ENCODE measurements at regions not wholly inside any gene's neighbourhood (a gene's known extent, or its start where the extent isn't known, plus 50 kb on each side); places are given as distances from the start of the nearest gene placed in this dataset.
"Not testable (repeated sequence)": the region's sequence is repeated elsewhere in the genome, so short reads cannot be mapped to it uniquely, and the experiment has no call there.

DNA sequence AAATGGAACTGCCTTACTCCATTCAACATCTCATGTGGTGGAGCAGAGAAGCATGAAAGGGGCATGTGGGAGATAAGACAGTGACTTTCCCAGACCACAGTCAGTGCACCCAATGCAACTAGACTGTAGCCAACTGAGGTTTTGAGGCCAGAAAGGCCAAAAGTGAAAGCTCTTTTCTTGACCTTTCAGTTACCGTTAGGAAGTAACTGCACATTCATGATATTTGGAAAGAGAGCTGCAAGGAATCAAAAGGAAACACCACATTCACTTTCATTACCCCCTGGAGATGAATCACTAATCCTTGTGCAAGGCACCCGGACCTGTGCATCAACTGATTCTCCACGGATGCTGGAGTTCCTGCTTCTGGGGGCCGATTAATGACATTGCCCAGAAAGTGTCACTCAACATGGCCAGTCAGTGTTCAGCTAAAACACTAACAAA lies 72.9 kb upstream of the ELK3 start:
- H3K4me3 ChIP-seq (ENCODE audit: low read depth, low read length): no peak overlapping the region
- no peaks in the 10 kb centered on the region for H3K36me3 ChIP-seq (ENCODE audit: control insufficient read depth, insufficient read depth, low read length)
- H3K27me3 ChIP-seq (ENCODE audit: control insufficient read depth, insufficient read depth, low read length): no peaks in the 10 kb centered on the region
- no peak for DNase-seq (ENCODE audit: low read depth)
- TF ChIP-seq, protein P1, sequence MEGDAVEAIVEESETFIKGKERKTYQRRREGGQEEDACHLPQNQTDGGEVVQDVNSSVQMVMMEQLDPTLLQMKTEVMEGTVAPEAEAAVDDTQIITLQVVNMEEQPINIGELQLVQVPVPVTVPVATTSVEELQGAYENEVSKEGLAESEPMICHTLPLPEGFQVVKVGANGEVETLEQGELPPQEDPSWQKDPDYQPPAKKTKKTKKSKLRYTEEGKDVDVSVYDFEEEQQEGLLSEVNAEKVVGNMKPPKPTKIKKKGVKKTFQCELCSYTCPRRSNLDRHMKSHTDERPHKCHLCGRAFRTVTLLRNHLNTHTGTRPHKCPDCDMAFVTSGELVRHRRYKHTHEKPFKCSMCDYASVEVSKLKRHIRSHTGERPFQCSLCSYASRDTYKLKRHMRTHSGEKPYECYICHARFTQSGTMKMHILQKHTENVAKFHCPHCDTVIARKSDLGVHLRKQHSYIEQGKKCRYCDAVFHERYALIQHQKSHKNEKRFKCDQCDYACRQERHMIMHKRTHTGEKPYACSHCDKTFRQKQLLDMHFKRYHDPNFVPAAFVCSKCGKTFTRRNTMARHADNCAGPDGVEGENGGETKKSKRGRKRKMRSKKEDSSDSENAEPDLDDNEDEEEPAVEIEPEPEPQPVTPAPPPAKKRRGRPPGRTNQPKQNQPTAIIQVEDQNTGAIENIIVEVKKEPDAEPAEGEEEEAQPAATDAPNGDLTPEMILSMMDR (IDR thresholded peaks at IDR 0.05; ENCODE audit: insufficient read depth, low read length, poor library complexity, severe bottlenecking): no peak

- H3K36me3 ChIP-seq (ENCODE audit: control insufficient read depth, insufficient read depth, low read length); DNase-seq (ENCODE audit: low read depth): not testable (repeated sequence)
Observed at GRCh38 chr12:96128292-96128691, 65.9 kb upstream of the ELK3 start.

DNA sequence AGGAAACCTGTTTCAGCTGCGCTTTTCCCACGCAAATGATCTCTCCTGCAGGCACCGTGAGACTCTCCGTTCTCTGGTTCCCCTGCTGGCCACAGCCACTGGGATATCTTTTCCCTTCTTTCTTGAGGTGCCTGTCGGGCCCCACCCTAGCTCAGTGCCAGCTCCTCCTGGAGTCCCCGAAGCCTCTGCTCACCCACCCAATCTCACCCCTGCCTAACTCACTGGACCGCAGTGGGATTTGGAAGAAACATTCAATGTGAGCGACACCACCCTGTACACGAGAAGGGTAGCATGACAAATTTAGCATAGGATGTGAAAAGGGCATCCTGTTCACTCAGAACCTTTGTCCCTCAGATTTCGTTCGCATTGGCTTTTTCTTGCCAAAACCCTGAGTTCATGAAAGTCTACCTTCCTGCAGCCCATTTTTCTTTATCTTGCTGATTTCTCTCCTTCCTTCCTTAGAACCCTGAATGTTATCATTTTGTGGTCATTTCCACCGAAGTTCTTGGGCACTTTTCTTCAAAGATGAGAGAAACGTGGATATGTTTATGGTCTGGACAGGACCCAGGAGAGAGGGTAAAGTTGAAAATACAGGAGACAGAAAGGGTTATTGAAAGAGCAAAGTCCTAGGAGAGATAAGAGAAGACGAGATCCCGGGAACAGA lies 63.6 kb upstream of the ELK3 start:
- H3K27me3 ChIP-seq (ENCODE audit: control insufficient read depth, insufficient read depth, low read length): no peaks in the 10 kb centered on the region
- TF ChIP-seq, protein P1 (IDR thresholded peaks at IDR 0.05; ENCODE audit: insufficient read depth, low read length, poor library complexity, severe bottlenecking): no peak

More at GRCh38 chr12:96128292-96128691, 65.9 kb upstream of the ELK3 start:
- not testable (repeated sequence) for H3K27me3 ChIP-seq (ENCODE audit: control insufficient read depth, insufficient read depth, low read length); H3K4me3 ChIP-seq (ENCODE audit: low read depth, low read length)

GRCh38 chr12:96131230-96131788 lies 62.9 kb upstream of the ELK3 start:
- H3K36me3 ChIP-seq (ENCODE audit: control insufficient read depth, insufficient read depth, low read length): no peaks in the 10 kb centered on the region
- no peaks in the 10 kb centered on the region for H3K27me3 ChIP-seq (ENCODE audit: control insufficient read depth, insufficient read depth, low read length)
- TF ChIP-seq, protein P1 (IDR thresholded peaks at IDR 0.05; ENCODE audit: insufficient read depth, low read length, poor library complexity, severe bottlenecking): no peak
- H3K4me3 ChIP-seq (ENCODE audit: low read depth, low read length): no peak overlapping the region
- DNase-seq (ENCODE audit: low read depth): no peak

More for the DNA sequence above, 63.6 kb upstream of the ELK3 start:
- no peak overlapping the region for H3K4me3 ChIP-seq (ENCODE audit: low read depth, low read length)
- no peaks in the 10 kb centered on the region for H3K36me3 ChIP-seq (ENCODE audit: control insufficient read depth, insufficient read depth, low read length)
- no peak for DNase-seq (ENCODE audit: low read depth)

DNA sequence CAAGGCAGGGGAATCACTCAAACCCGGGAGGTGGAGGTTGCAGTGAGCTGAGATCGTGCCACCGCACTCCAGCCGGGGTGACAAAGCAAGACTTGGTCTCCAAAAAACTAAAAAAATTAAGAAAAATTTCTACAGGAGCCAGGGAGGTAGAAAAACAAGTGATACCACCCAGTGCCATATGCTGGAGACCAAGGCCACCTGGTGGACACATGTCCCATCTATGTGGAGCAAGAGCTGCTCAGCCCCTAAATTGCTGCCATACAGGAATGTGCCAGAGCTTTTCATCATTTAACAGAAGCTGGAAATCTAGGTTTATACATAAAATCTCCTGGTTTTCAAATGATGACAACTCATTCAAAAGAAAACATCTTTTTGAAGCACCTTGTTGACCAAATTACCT lies 61.4 kb upstream of the ELK3 start:
- TF ChIP-seq, protein P1 (IDR thresholded peaks at IDR 0.05; ENCODE audit: insufficient read depth, low read length, poor library complexity, severe bottlenecking): no peak
- no peak for DNase-seq (ENCODE audit: low read depth)
- no peaks in the 10 kb centered on the region for H3K27me3 ChIP-seq (ENCODE audit: control insufficient read depth, insufficient read depth, low read length)
- H3K4me3 ChIP-seq (ENCODE audit: low read depth, low read length): no peak overlapping the region
- no peaks in the 10 kb centered on the region for H3K36me3 ChIP-seq (ENCODE audit: control insufficient read depth, insufficient read depth, low read length)

DNA sequence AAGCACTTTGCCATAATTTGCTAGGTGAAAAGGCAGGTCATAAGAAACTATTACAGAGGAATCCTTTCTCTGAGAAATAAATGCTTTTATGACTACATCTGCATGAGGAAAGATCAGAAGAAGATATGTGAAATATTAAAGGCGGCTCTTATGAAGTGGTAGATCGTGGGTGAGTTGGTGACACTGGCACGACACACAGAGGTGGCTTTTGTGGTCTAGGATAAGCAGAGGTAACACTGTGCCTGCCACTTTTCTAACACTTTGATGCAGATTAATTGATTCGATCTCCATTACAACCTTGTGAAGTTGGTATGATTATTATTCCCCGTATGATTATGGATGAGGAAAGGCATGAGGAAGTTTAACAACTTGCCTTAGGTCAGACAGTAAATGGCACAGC lies 60.0 kb upstream of the ELK3 start:
- Histone ChIP-seq H3K27me3 (ENCODE audit: control insufficient read depth, insufficient read depth, low read length) (no peaks in the 10 kb centered on the region), H3K4me3 (ENCODE audit: low read depth, low read length) (no peak overlapping the region), H3K36me3 (ENCODE audit: control insufficient read depth, insufficient read depth, low read length) (no peaks in the 10 kb centered on the region)
- DNase-seq (ENCODE audit: low read depth): no peak
- TF ChIP-seq, protein P1 (IDR thresholded peaks at IDR 0.05; ENCODE audit: insufficient read depth, low read length, poor library complexity, severe bottlenecking): no peak
